Endothelial cell of umbilical vein (primary cell): ENCODE measurements at regions not wholly inside any gene's neighbourhood (a gene's known extent, or its start where the extent isn't known, plus 50 kb on each side); places are given as distances from the start of the nearest gene placed in this dataset.

ENCODE experiments used
- JUN ChIP-seq: IDR thresholded peaks from 2 replicates; pipeline ENCODE4 v1.6.1; 2011; ENCODE audit warnings: borderline replicate concordance, low read depth; ENCODE audit not compliant: insufficient read length, insufficient read depth
- MYC ChIP-seq: IDR thresholded peaks from one replicate; pipeline ENCODE4 v1.6.1; 2011; ENCODE audit warnings: mild to moderate bottlenecking, low read depth, low read length
- POLR2AphosphoS5 ChIP-seq: IDR thresholded peaks from 2 replicates; pipeline ENCODE4 v1.6.1; 2012; ENCODE audit warnings: low read depth, mild to moderate bottlenecking, control low read depth, low read length, moderate library complexity; ENCODE audit not compliant: insufficient read depth
- TF ChIP-seq, protein P1 (sequence below): IDR thresholded peaks from 2 replicates; pipeline ENCODE4 v1.6.1; 2011; ENCODE audit not compliant: insufficient read depth, insufficient read length

DNA sequence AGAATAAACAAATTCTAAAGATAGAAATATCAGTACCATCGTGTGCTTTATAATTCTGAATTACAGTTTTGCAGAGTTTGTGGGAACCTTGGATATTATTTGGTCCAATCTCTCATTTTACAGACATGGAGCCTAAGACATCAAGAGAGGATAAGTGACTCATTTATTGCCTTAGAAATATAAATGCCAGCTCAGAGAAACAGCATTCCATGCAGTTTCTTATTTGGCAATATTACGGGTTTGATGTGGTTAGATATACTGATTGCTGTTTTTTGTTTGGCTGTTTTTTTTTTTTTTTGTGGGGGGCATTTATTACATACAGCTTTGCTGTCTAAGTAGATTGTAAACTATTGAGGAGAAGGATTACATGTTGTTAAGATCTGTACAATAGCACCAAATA, 1241.1 kb upstream of the LRRTM1 start:
- TF ChIP-seq, protein P1, sequence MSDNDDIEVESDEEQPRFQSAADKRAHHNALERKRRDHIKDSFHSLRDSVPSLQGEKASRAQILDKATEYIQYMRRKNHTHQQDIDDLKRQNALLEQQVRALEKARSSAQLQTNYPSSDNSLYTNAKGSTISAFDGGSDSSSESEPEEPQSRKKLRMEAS, result no peak
- no peak for TF ChIP-seq MYC
- no peak for TF ChIP-seq POLR2AphosphoS5
- TF ChIP-seq JUN, result no peak
